Adrenal gland (tissue), 5 donors: ENCODE measurements at regions not wholly inside any gene's neighbourhood (a gene's known extent, or its start where the extent isn't known, plus 50 kb on each side); places are given as distances from the start of the nearest gene placed in this dataset.

Experiments
- POLR2A ChIP-seq, 2 donors: fragments of 450-650 bp; IDR thresholded peaks; one replicate each; pipeline ENCODE4 v1.6.1; 2017; ENCODE audit warnings: antibody characterized with exemption in 2 of 2, mild to moderate bottlenecking in 2 of 2, moderate library complexity in 1 of 2
- TF ChIP-seq, protein P1 (sequence below), 6 experiments: fragments of 450-650 bp in 4 of 6; fragments of 200-600 bp in 2 of 6; sonication (generic) in 1 of 6; IDR thresholded peaks; 1 replicate in 5 of 6; 2 replicates in 1 of 6; pipeline versions ENCODE4 v1.5.1 to v1.8.0; 2016 to 2021; ENCODE audit warnings: antibody characterized with exemption in 6 of 6, mild to moderate bottlenecking in 2 of 6, moderate library complexity in 1 of 6
- donor health status: DM: no; HTN: no; CAD: no.

DNA sequence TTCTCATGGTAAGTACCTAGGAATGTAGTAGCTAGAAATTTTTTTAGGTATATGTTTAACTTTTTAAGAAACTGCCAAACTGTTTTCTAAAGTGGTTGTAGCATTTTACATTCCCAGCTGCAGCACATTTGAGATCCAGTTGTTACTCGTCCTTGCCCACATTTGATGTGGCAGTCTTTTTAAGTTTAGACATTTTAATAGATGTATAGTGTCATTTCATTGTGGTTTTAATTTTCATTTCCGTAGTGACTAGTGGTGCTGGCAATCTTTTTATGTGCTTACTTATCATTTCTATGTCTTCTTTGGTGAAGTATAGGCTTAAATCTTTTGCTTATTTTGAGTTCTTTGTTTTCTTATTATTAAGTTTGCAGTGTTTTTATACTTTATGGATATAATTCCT lies 171.6 kb downstream of the GAS1 start:
- TF ChIP-seq, protein P1, sequence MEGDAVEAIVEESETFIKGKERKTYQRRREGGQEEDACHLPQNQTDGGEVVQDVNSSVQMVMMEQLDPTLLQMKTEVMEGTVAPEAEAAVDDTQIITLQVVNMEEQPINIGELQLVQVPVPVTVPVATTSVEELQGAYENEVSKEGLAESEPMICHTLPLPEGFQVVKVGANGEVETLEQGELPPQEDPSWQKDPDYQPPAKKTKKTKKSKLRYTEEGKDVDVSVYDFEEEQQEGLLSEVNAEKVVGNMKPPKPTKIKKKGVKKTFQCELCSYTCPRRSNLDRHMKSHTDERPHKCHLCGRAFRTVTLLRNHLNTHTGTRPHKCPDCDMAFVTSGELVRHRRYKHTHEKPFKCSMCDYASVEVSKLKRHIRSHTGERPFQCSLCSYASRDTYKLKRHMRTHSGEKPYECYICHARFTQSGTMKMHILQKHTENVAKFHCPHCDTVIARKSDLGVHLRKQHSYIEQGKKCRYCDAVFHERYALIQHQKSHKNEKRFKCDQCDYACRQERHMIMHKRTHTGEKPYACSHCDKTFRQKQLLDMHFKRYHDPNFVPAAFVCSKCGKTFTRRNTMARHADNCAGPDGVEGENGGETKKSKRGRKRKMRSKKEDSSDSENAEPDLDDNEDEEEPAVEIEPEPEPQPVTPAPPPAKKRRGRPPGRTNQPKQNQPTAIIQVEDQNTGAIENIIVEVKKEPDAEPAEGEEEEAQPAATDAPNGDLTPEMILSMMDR (IDR thresholded peaks at IDR 0.05): no peak
- TF ChIP-seq POLR2A (IDR thresholded peaks at IDR 0.05): no peak
